Loucy (cell line): ENCODE measurements at regions not wholly inside any gene's neighbourhood (a gene's known extent, or its start where the extent isn't known, plus 50 kb on each side); places are given as distances from the start of the nearest gene placed in this dataset.

ENCODE experiments used
- EZH2phosphoT487 ChIP-seq: fragments of 200-600 bp; IDR thresholded peaks from 2 replicates; pipeline ENCODE4 v1.6.1; 2018; ENCODE audit warnings: antibody characterized with exemption, mild to moderate bottlenecking, moderate library complexity, borderline replicate concordance
- TF ChIP-seq, protein P1 (sequence below): fragments of 200-600 bp; sonication (generic); conservative IDR thresholded peaks from 2 replicates; pipeline ENCODE4 v1.5.1; 2014; ENCODE audit warnings: mild to moderate bottlenecking, antibody characterized with exemption, low read length

DNA sequence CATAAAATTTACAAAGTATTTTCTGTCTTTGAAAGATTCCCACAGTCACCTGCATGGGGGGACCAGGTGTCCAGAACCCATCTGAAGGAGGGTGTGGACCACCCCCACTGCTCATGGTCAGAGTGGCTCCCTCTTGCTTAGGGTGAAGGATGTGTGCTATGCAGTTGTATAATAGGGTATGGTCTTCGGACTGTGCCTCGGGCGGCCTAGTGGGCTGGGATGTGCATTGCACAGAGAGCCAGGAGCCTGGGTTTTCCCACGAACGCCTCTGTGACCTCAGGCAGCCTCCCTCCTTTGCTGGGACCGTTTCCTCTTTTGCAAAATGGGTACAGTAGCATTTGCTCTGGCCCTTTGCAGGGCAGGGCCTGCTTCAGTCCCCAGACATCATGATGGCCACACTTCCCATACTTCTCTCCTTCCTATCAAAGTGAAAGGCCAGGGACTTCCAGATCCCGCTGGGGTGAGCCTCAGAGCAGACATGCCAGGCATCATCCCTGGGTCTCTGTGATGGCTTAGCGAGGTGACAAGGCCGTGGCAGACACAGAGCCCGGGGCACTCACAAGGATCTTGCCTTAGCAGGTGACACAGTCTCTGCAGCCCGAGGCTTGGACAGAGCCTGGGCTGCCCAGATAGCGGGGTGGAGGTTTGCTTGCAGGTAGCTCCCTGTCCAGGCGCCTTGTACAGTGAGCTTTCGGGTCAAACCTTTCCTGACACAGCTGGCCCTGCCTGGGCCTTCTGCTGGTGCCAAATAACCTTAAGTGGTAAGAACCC lies 59.4 kb upstream of the ZNF536 start:
- TF ChIP-seq, protein P1, sequence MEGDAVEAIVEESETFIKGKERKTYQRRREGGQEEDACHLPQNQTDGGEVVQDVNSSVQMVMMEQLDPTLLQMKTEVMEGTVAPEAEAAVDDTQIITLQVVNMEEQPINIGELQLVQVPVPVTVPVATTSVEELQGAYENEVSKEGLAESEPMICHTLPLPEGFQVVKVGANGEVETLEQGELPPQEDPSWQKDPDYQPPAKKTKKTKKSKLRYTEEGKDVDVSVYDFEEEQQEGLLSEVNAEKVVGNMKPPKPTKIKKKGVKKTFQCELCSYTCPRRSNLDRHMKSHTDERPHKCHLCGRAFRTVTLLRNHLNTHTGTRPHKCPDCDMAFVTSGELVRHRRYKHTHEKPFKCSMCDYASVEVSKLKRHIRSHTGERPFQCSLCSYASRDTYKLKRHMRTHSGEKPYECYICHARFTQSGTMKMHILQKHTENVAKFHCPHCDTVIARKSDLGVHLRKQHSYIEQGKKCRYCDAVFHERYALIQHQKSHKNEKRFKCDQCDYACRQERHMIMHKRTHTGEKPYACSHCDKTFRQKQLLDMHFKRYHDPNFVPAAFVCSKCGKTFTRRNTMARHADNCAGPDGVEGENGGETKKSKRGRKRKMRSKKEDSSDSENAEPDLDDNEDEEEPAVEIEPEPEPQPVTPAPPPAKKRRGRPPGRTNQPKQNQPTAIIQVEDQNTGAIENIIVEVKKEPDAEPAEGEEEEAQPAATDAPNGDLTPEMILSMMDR = no peak
- no peak for TF ChIP-seq EZH2phosphoT487
